ENCODE measurements at regions not wholly inside any gene's neighbourhood (a gene's known extent, or its start where the extent isn't known, plus 50 kb on each side); places are given as distances from the start of the nearest gene placed in this dataset.

GRCh38 chr2:81706856-81707255 is 1402.3 kb upstream of the LRRTM1 start:
- no peaks in the 10 kb centered on the region for H3K4me1 ChIP-seq
- intact Hi-C loops (cut with DNase I): no loop called here
- WGBS, 2 donors: 59 to 72% methylated on average over 2 of the region's 2 CpGs
- DNase-seq: no peak
- H3K36me3 ChIP-seq (replicated peaks in 1 of 2; ENCODE audit: insufficient read depth in 1 of 2, low read depth in 2 of 2): no peaks in the 10 kb centered on the region
- H3K4me3 ChIP-seq: no peak overlapping the region
- H3K27me3 ChIP-seq: no peaks in the 10 kb centered on the region
- no peaks in the 10 kb centered on the region for H3K9me3 ChIP-seq
- no peak for ATAC-seq
- no peak for TF ChIP-seq POLR2A (IDR thresholded peaks at IDR 0.05)
- TF ChIP-seq CTCF (IDR thresholded peaks at IDR 0.05): no peak
- no peak overlapping the region for H3K27ac ChIP-seq

GRCh38 chr2:81703831-81704230 is 1399.3 kb upstream of the LRRTM1 start:
- 53 to 59% methylated on average over 2 of the region's 2 CpGs for WGBS, 2 donors
- Histone ChIP-seq H3K4me1 (no peaks in the 10 kb centered on the region), H3K9me3 (no peaks in the 10 kb centered on the region), H3K27ac (no peak overlapping the region), H3K4me3 (no peak overlapping the region), H3K36me3 (replicated peaks in 1 of 2; ENCODE audit: insufficient read depth in 1 of 2, low read depth in 2 of 2) (no peaks in the 10 kb centered on the region), H3K27me3 (no peaks in the 10 kb centered on the region)
- ATAC-seq: no peak
- DNase-seq: no peak
- TF ChIP-seq CTCF (IDR thresholded peaks at IDR 0.05): no peak
- TF ChIP-seq POLR2A (IDR thresholded peaks at IDR 0.05): no peak
- intact Hi-C loops (cut with DNase I): no loop called here

- no peak for ATAC-seq
- H3K4me1 ChIP-seq: no peaks in the 10 kb centered on the region
- H3K27ac ChIP-seq: no peak overlapping the region
- no peak overlapping the region for H3K4me3 ChIP-seq
- no peaks in the 10 kb centered on the region for H3K27me3 ChIP-seq
- no peak for TF ChIP-seq CTCF (IDR thresholded peaks at IDR 0.05)
- TF ChIP-seq POLR2A (IDR thresholded peaks at IDR 0.05): no peak
- WGBS, 2 donors: 53 to 55% methylated on average over 3 of the region's 3 CpGs
- H3K36me3 ChIP-seq (replicated peaks in 1 of 2; ENCODE audit: insufficient read depth in 1 of 2, low read depth in 2 of 2): no peaks in the 10 kb centered on the region
- intact Hi-C loops (cut with DNase I): no loop called here
- DNase-seq: no peak
- no peaks in the 10 kb centered on the region for H3K9me3 ChIP-seq
Measured at GRCh38 chr2:81692566-81692965, 1388.0 kb upstream of the LRRTM1 start.

- Histone ChIP-seq H3K4me1 (no peaks in the 10 kb centered on the region), H3K4me3 (no peak overlapping the region), H3K27ac (no peak overlapping the region), H3K27me3 (no peaks in the 10 kb centered on the region), H3K36me3 (replicated peaks in 1 of 2; ENCODE audit: insufficient read depth in 1 of 2, low read depth in 2 of 2) (no peaks in the 10 kb centered on the region), H3K9me3 (no peaks in the 10 kb centered on the region)
- ATAC-seq (no peak), DNase-seq (no peak)
- intact Hi-C loops (cut with DNase I): no loop called here
- TF ChIP-seq POLR2A (IDR thresholded peaks at IDR 0.05): no peak
- no peak for TF ChIP-seq CTCF (IDR thresholded peaks at IDR 0.05)
- 44 to 61% methylated on average over 2 of the region's 2 CpGs for WGBS, 2 donors
Measured at GRCh38 chr2:81675641-81676040, 1371.1 kb upstream of the LRRTM1 start.

GRCh38 chr2:81672923-81673322 is 1368.4 kb upstream of the LRRTM1 start:
- H3K9me3 ChIP-seq: no peaks in the 10 kb centered on the region
- no peak for TF ChIP-seq POLR2A (IDR thresholded peaks at IDR 0.05)
- TF ChIP-seq CTCF (IDR thresholded peaks at IDR 0.05): no peak
- ATAC-seq (no peak), DNase-seq (no peak)
- H3K4me3 ChIP-seq: no peak overlapping the region
- no peaks in the 10 kb centered on the region for H3K27me3 ChIP-seq
- H3K36me3 ChIP-seq (replicated peaks in 1 of 2; ENCODE audit: insufficient read depth in 1 of 2, low read depth in 2 of 2): no peaks in the 10 kb centered on the region
- intact Hi-C loops (cut with DNase I): no loop called here
- no peaks in the 10 kb centered on the region for H3K4me1 ChIP-seq
- H3K27ac ChIP-seq: no peak overlapping the region

Data from body of pancreas (tissue), 4 donors.